ENCODE measurements at regions not wholly inside any gene's neighbourhood (a gene's known extent, or its start where the extent isn't known, plus 50 kb on each side); places are given as distances from the start of the nearest gene placed in this dataset.

DNA sequence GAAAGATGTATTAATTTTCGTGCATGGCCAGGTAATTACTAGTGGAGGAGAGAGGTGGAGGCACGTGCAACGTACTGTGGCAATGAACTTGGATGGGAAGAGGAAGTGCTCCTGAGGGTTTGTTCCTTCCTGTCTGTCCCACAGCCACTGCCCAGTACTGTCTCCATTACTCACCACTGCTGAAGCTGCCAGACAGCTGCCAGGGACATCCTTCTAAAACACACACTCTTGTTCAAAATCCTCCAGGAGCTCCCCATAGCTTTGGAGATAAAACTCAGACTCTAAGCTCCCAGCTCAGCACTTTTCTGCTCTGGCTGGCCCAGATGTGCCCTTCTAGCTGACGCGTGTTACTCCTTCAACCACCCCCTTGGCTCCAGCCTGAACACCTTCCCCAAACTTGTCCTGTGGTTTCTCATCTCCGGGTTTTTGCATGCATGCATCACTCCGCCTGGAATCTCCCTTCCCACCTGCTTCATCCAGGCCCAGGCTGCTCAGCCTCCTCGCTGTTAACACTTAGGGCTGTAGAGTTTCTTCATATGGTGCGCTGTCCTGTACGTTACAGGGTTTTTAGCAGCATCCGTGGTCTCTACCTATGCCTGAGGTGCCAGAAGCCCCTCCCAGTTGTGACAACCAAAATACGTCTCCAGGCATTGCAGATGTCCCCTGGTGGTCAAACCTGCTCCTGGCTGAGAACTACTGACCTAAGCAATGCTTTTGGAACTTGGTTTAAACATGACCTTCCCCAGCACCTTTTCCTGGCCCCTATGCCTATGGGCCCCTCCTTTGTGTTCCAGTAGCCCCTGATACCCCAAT, 69.5 kb downstream of the C11orf91 start:
- Mint-ChIP-seq H3K36me3 (peaks cover 0 to 13% (median 0%) of the 10 kb centered on the region in 3 donors), H3K9me3 (peaks cover 0 to 13% (median 1%) of the 10 kb centered on the region in 9 donors)
- no peak for ATAC-seq

DNA sequence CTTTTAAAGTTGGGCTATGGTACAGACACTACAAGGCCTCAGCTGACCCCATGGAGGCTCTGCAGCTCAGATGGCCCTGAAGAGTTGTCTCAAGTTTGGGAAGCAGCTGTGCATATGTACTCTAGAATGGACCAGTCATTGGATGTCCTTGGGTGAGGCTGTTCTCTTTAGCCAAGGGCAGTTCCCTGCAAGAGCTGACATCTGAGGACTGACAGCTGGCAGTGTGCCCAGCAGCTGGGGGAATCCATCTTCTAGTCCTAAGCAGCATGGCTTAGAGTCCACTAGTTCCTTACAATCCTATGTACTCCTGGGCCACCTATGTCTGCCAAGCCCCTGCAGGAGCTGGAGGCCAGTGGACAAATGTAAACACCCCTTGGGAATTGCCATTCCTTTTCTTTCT, 76.5 kb downstream of the C11orf91 start:
- POLR2A ChIA-PET, result no interaction called here
- DNase-seq (no peak), ATAC-seq (no peak)
- peaks cover 0 to 10% (median 3%) of the 10 kb centered on the region in 5 donors for H3K27me3 Mint-ChIP-seq
- H3K9me3 Mint-ChIP-seq, result peaks cover 0 to 4% (median 0%) of the 10 kb centered on the region in 9 donors
- no peaks in the 10 kb centered on the region for H3K4me1 Mint-ChIP-seq
- no peak overlapping the region for H3K27ac Mint-ChIP-seq
- H3K36me3 Mint-ChIP-seq, result no peaks in the 10 kb centered on the region
- H3K4me3 Mint-ChIP-seq, result no peak overlapping the region

More for the DNA sequence above, 69.5 kb downstream of the C11orf91 start:
- Mint-ChIP-seq H3K4me1 (no peaks in the 10 kb centered on the region), H3K27me3 (peaks cover 3 to 30% (median 20%) of the 10 kb centered on the region in 5 donors), H3K27ac (no peak overlapping the region), H3K4me3 (no peak overlapping the region)
- POLR2A ChIA-PET, result no interaction called here
- no peak for DNase-seq

DNA sequence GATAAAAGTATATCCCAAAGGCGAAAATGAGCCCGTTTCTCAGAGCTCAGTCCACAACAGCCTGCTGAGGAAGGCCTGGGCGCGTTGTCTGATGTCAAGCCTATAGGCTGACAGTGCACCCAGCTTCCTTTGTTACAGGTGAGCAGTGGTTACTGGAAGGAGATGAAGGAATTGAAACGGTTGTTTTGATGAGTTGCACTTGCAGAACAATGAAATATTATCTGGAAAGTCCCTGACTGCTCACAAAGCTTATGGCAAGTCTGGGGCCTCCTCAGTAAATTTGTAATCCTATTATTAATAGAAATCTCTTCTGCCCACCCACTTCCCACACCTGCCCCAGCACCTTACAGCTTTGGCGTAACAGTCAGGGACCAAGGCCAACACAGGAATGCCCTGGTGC, 77.8 kb downstream of the C11orf91 start:
- ATAC-seq (no peak), DNase-seq (no peak)
- H3K4me3 Mint-ChIP-seq, result no peak overlapping the region
- POLR2A ChIA-PET, result no interaction called here
- H3K27me3 Mint-ChIP-seq, result peaks cover 0 to 13% (median 4%) of the 10 kb centered on the region in 5 donors
- H3K9me3 Mint-ChIP-seq, result peaks cover 0 to 2% (median 0%) of the 10 kb centered on the region in 9 donors
- H3K27ac Mint-ChIP-seq, result no peak overlapping the region
- H3K36me3 Mint-ChIP-seq, result no peaks in the 10 kb centered on the region
- H3K4me1 Mint-ChIP-seq, result no peaks in the 10 kb centered on the region

DNA sequence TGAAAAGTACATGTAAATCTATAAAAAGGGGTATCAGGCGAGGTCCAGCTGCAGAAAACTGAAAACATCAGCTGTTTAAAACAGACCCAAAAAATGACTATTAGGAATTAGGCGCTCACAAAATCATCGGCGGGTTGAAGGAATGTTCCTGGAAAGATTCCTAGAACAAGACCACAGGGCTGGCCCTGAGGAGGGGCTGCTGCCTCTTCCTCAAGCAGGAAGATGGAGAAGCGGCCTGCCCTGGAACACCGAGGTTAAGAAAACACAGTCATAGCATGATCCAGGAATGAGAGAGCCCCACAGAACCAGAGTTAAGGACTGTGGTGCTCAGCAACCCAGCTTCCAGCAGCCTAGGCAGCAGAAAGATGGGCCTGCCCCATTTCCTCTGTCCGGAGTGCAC, 78.4 kb downstream of the C11orf91 start:
- Mint-ChIP-seq H3K27ac (no peak overlapping the region), H3K27me3 (peaks cover 2 to 19% (median 8%) of the 10 kb centered on the region in 5 donors), H3K36me3 (no peaks in the 10 kb centered on the region), H3K4me1 (no peaks in the 10 kb centered on the region), H3K4me3 (no peak overlapping the region), H3K9me3 (peaks cover 0 to 2% (median 0%) of the 10 kb centered on the region in 9 donors)
- ATAC-seq (no peak), DNase-seq (no peak)
- POLR2A ChIA-PET, result no interaction called here

DNA sequence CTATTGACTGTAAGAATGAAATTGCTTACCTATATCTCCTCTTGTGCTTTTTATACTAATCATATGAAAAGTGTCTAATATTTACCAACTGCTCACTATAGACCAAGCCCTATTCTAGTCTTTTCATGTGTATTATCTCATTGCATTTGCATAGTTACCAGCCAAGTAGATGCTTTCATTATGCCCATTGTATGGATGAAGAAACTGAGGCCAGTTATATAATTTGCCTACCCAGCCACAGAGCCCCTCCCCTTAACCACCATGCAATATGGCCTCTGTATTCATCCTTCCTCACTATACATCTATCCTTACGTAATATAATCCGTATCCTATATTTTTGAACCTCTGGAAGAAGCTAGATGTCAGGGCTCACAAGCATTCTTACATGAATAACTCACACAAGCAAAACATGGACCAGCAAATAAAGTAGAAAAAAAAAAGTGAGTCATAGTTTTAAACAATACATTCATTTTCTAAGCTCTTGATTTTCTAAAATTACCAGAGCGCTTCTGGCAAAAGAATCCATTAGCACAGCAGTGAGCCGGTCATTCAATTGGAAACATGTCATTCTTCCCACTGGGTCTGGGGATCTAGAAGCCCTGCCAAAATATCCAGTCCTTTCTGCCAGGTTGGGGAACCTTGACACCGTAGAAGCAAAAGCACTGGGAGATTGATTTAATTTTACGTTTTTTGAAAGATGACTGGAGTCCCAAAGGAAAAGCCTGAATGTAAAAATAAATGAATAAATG, 80.0 kb downstream of the C11orf91 start:
- no peak for DNase-seq
- H3K27ac Mint-ChIP-seq, result no peak overlapping the region
- POLR2A ChIA-PET, result no interaction called here
- H3K27me3 Mint-ChIP-seq, result peaks cover 6 to 31% (median 12%) of the 10 kb centered on the region in 5 donors
- H3K9me3 Mint-ChIP-seq, result peaks cover 0 to 5% (median 0%) of the 10 kb centered on the region in 9 donors
- no peak overlapping the region for H3K4me3 Mint-ChIP-seq
- no peak for ATAC-seq
- no peaks in the 10 kb centered on the region for H3K36me3 Mint-ChIP-seq
- no peaks in the 10 kb centered on the region for H3K4me1 Mint-ChIP-seq

DNA sequence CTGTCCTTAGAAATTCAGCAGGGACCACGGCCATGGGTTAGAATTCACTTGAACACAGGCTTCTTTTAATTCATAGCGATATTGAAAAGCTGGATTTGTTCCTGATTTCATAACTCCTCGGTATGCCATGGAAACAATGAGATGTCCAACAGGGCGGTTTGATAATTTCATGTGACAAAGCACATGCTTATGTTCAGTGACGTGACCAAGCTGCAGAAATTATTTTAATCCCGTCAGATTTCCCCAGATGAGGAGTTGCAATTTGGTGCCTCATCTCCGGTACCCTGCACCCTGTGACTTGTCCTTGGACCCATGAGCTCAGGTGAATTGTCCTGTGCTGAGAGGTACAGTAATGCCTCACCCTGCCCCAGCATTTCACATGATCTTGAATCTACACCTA, 81.7 kb downstream of the C11orf91 start:
- no peak overlapping the region for H3K4me3 Mint-ChIP-seq
- no peaks in the 10 kb centered on the region for H3K4me1 Mint-ChIP-seq
- no peaks in the 10 kb centered on the region for H3K36me3 Mint-ChIP-seq
- ATAC-seq, result no peak
- POLR2A ChIA-PET, result no interaction called here
- H3K9me3 Mint-ChIP-seq, result peaks cover 0 to 3% (median 0%) of the 10 kb centered on the region in 9 donors
- peaks cover 6 to 31% (median 15%) of the 10 kb centered on the region in 5 donors for H3K27me3 Mint-ChIP-seq
- H3K27ac Mint-ChIP-seq, result no peak overlapping the region
- no peak for DNase-seq

DNA sequence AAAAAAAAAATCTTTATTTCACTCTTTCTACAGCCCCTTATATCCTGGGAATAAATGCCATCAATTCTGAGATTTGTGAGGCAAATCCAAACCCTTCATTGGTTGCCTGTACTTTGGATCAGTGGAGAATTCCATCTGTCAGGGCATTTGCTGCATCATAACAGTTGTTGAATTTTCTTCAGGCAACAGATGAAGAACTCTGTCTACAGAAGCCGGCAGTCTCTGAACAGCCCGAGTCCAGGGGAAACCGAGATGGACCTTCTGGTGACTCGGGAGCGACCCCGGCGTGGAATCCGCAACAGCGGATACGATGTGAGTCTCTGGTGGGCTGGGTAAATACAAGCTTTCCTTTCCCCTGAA, 82.3 kb downstream of the C11orf91 start:
- DNase-seq (no peak), ATAC-seq (no peak)
- peaks cover 6 to 31% (median 15%) of the 10 kb centered on the region in 5 donors for H3K27me3 Mint-ChIP-seq
- H3K4me3 Mint-ChIP-seq, result no peak overlapping the region
- H3K36me3 Mint-ChIP-seq, result no peaks in the 10 kb centered on the region
- peaks cover 0 to 3% (median 0%) of the 10 kb centered on the region in 9 donors for H3K9me3 Mint-ChIP-seq
- POLR2A ChIA-PET, result no interaction called here
- no peak overlapping the region for H3K27ac Mint-ChIP-seq
- H3K4me1 Mint-ChIP-seq, result no peaks in the 10 kb centered on the region

DNA sequence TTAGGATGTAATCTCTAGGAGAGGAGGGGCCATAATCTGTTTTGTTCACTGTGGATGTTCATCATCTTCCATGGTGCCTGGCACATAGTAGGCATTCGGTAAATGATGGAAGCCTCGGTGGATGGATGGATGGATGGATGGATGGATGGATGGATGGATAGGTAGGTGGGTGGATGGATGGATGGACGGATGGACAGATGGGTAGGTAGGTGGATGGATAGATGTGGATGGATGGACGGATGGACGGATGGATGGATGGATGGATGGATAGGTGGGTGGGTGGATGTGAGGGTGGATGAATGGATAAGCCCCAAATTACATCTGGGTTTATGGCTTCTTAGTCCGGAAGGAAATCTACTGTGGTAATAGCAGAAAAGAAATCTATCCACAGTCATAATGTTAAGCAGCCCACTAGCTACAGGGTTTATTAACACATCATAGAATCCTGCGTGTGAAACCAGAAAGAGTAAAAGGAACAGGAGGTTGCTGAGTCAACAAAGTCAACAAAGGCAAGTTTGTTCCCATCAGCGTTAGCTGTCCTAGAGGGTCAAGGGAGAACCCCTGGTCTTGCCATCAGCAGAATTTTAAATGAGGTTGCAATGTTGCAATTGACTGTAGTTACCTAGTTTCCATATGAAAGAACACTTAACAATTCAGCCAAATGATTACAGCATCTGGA, 82.8 kb downstream of the C11orf91 start:
- DNase-seq (no peak), ATAC-seq (no peak)
- H3K9me3 Mint-ChIP-seq, result peaks cover 0 to 3% (median 0%) of the 10 kb centered on the region in 9 donors
- H3K27ac Mint-ChIP-seq, result no peak overlapping the region
- H3K36me3 Mint-ChIP-seq, result no peaks in the 10 kb centered on the region
- peaks cover 6 to 31% (median 15%) of the 10 kb centered on the region in 5 donors for H3K27me3 Mint-ChIP-seq
- POLR2A ChIA-PET, result no interaction called here
- no peak overlapping the region for H3K4me3 Mint-ChIP-seq
- no peaks in the 10 kb centered on the region for H3K4me1 Mint-ChIP-seq

DNA sequence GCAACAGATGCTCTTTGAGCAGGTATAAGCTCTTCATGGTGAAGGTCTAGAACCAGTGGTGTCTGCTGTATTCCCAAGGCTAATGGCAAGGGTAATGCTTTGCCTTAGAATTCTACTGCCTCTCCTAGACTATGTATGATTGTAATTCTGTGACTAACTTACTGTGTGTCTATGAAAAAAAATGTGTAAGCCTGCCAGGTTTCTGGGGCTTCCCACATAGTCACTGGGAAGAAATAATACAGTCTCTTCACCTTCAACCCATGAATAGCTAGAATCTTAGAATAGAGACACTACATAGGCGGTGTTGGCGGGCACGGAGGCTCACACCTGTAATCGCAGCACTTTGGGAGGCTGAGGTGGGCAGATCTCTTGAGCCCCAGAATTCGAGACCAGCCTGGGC, 84.1 kb downstream of the C11orf91 start:
- Mint-ChIP-seq H3K27ac (no peak overlapping the region), H3K4me1 (no peaks in the 10 kb centered on the region)
- POLR2A ChIA-PET, result no interaction called here

DNA sequence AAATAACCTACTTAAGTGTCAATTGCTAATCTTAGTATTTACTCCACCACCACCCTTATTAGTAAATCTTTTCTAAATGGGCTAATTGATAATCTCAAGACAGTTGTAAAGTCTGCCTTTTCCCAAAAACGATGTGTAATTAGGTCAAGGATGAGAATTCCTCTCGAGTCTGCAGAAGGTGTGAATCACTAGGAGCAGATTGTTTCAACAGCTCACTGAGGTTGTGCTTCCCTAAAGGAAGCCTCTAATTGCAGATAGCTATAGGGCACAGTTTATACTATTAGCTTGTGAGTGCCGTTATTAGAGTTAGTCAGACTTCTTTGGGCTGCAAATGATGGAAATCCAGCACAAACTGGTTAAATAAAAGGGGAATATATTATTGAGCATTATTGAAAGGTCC, 84.9 kb downstream of the C11orf91 start:
- ATAC-seq (no peak), DNase-seq (no peak)
- no peaks in the 10 kb centered on the region for H3K4me1 Mint-ChIP-seq
- H3K27ac Mint-ChIP-seq, result no peak overlapping the region
- H3K9me3 Mint-ChIP-seq, result peaks cover 0 to 3% (median 0%) of the 10 kb centered on the region in 9 donors
- H3K4me3 Mint-ChIP-seq, result no peak overlapping the region
- no peaks in the 10 kb centered on the region for H3K36me3 Mint-ChIP-seq
- peaks cover 6 to 28% (median 15%) of the 10 kb centered on the region in 5 donors for H3K27me3 Mint-ChIP-seq
- POLR2A ChIA-PET, result no interaction called here

More for the DNA sequence above, 84.1 kb downstream of the C11orf91 start:
- Mint-ChIP-seq H3K27me3 (peaks cover 6 to 31% (median 15%) of the 10 kb centered on the region in 5 donors), H3K36me3 (no peaks in the 10 kb centered on the region), H3K9me3 (peaks cover 0 to 3% (median 0%) of the 10 kb centered on the region in 9 donors), H3K4me3 (no peak overlapping the region)
- no peak for DNase-seq
- no peak for ATAC-seq

DNA sequence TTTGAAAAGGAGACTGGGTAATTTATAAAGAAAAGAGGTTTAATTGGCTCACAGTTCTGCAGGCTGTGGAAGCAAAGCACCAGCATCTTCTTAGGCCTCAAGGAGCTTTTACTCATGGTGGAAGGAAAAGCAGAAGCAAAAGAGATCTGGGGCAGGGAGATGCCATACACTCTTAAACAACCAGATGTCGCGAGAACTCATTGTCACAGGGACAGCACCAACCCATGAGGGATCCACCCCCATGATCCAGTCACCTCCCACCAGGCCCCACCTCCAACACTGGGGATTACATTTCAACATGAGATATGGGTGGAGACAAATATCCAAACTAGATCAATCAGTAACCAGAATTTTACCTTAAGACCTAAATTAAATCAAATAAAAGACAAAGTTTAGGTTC, 87.2 kb downstream of the C11orf91 start:
- H3K27me3 Mint-ChIP-seq, result peaks cover 6 to 22% (median 13%) of the 10 kb centered on the region in 5 donors
- H3K27ac Mint-ChIP-seq, result no peak overlapping the region
- H3K4me3 Mint-ChIP-seq, result no peak overlapping the region
- POLR2A ChIA-PET, result no interaction called here
- H3K36me3 Mint-ChIP-seq, result no peaks in the 10 kb centered on the region
- DNase-seq (no peak), ATAC-seq (no peak)
- H3K4me1 Mint-ChIP-seq, result no peaks in the 10 kb centered on the region
- H3K9me3 Mint-ChIP-seq, result peaks cover 0 to 3% (median 0%) of the 10 kb centered on the region in 9 donors

DNA sequence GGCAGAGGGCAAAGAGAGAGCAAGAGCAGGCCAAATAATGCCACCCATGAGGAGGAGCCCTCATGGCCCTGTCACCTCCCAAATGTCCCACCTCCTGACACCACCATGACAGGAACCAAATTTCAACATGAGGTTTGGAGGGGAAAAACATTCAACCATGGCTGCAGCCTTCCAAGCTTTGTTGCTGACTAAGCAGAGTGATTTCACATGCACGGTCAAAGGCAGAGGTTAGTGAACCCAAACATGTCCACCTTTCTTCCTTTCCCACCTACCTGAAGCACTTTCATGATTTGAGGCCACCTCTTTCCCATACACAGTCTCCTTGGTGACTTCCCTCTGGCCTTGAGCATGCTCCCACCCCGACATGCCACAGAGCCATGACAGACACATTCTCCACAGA, 89.7 kb downstream of the C11orf91 start:
- Mint-ChIP-seq H3K36me3 (no peaks in the 10 kb centered on the region), H3K27me3 (peaks cover 0 to 4% (median 3%) of the 10 kb centered on the region in 5 donors), H3K4me3 (no peak overlapping the region), H3K27ac (no peak overlapping the region), H3K9me3 (no peaks in the 10 kb centered on the region), H3K4me1 (no peaks in the 10 kb centered on the region)
- no peak for DNase-seq
- no peak for ATAC-seq
- POLR2A ChIA-PET, result no interaction called here

DNA sequence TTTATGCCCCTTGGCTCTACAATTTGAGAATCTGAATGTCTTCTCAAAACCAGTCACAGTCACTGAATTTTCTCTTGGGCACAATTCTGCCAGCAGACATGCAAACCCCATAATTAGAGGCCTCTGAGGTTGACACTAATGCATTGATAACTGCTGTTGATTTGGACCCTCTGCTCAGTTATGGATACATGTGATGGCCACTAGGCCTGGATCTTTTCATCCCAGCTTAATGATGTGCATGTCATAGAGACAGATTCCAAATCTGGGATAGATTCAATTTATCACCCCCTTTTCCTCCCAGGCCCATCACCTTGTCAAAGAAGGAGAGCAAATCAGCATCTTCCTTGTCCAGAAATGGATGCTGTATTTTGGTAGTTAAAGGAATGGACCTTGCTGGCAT, 92.2 kb downstream of the C11orf91 start:
- no peaks in the 10 kb centered on the region for H3K4me1 Mint-ChIP-seq
- DNase-seq (no peak), ATAC-seq (no peak)
- no peak overlapping the region for H3K27ac Mint-ChIP-seq
- no peaks in the 10 kb centered on the region for H3K9me3 Mint-ChIP-seq
- POLR2A ChIA-PET, result no interaction called here
- no peak overlapping the region for H3K4me3 Mint-ChIP-seq
- H3K27me3 Mint-ChIP-seq, result peaks cover 2 to 9% (median 4%) of the 10 kb centered on the region in 5 donors
- no peaks in the 10 kb centered on the region for H3K36me3 Mint-ChIP-seq

Measured in naive thymus-derived CD8-positive, alpha-beta T cell (primary cell).